ENCODE measurements at regions not wholly inside any gene's neighbourhood (a gene's known extent, or its start where the extent isn't known, plus 50 kb on each side); places are given as distances from the start of the nearest gene placed in this dataset.

DNA sequence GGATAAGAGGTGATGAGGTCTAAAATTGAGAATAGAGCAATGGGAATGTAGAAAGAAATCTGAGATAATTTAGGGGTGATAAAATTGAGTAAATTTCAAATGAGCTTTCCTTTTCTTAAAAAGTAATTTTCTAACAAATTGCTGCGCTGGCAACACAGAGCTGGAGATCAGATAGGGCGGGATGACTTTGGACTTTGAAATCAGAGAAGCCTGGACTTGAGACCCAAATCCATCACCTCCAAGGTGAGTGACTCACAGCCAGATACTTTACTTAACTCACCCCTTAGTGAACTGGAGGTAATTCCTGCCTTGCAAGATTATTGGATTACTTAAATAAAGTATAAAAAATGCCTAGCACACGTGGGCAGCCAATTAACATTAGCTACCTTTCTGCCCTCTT, 80.8 kb downstream of the P2RY1 start:
- TF ChIP-seq, protein P1, sequence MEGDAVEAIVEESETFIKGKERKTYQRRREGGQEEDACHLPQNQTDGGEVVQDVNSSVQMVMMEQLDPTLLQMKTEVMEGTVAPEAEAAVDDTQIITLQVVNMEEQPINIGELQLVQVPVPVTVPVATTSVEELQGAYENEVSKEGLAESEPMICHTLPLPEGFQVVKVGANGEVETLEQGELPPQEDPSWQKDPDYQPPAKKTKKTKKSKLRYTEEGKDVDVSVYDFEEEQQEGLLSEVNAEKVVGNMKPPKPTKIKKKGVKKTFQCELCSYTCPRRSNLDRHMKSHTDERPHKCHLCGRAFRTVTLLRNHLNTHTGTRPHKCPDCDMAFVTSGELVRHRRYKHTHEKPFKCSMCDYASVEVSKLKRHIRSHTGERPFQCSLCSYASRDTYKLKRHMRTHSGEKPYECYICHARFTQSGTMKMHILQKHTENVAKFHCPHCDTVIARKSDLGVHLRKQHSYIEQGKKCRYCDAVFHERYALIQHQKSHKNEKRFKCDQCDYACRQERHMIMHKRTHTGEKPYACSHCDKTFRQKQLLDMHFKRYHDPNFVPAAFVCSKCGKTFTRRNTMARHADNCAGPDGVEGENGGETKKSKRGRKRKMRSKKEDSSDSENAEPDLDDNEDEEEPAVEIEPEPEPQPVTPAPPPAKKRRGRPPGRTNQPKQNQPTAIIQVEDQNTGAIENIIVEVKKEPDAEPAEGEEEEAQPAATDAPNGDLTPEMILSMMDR (IDR thresholded peaks at IDR 0.05; ENCODE audit: low read depth, low read length) = no peak
- no peak for TF ChIP-seq EZH2phosphoT487 (IDR thresholded peaks at IDR 0.05; ENCODE audit: low read depth)
